IPS-15b (cell line): ENCODE measurements at regions not wholly inside any gene's neighbourhood (a gene's known extent, or its start where the extent isn't known, plus 50 kb on each side); places are given as distances from the start of the nearest gene placed in this dataset.

Source experiments
- H3K27me3 ChIP-seq: one replicate; pipeline ENCODE4 v1.6.1; 2013; ENCODE audit warnings: low read length; ENCODE audit not compliant: control insufficient read depth, insufficient read depth
- H3K36me3 ChIP-seq: one replicate; pipeline ENCODE4 v1.6.1; 2013; ENCODE audit warnings: low read length; ENCODE audit not compliant: control insufficient read depth, insufficient read depth
- H3K4me1 ChIP-seq: one replicate; pipeline ENCODE4 v1.6.1; 2013; ENCODE audit warnings: mild to moderate bottlenecking, low read length; ENCODE audit not compliant: control insufficient read depth, insufficient read depth
- H3K4me3 ChIP-seq: one replicate; pipeline ENCODE4 v1.5.1; 2013; ENCODE audit warnings: low read depth, low read length
- H3K9ac ChIP-seq: one replicate; pipeline ENCODE4 v1.6.1; 2013; ENCODE audit warnings: low read depth, mild to moderate bottlenecking, low read length
- H3K9me3 ChIP-seq: one replicate; pipeline ENCODE4 v1.6.1; 2013; ENCODE audit warnings: mild to moderate bottlenecking, low read length; ENCODE audit not compliant: control insufficient read depth, insufficient read depth

DNA sequence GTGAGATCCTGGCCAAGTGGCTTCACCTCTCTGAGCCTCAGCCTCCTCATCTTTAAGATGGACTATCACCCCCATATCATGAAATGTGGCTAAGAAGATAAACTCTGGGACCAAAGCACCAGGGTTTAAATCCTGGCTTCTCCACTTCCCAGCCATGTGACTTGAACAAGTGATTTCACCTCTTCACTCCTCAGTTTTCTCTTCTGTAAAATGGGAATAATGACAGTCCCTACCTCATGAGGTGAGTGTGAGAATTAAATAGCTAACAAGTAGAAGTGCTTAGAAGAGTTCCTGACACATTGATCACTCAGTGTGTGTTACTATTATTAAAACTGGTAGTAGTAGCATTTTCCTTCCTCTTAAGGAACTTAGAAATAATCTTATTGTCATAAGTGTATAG lies 516.9 kb upstream of the SULF2 start:
- H3K9me3 ChIP-seq = no peaks in the 10 kb centered on the region
- no peaks in the 10 kb centered on the region for H3K27me3 ChIP-seq
- no peaks in the 10 kb centered on the region for H3K36me3 ChIP-seq
- H3K9ac ChIP-seq = no peak overlapping the region
- no peak overlapping the region for H3K4me3 ChIP-seq
- no peaks in the 10 kb centered on the region for H3K4me1 ChIP-seq

DNA sequence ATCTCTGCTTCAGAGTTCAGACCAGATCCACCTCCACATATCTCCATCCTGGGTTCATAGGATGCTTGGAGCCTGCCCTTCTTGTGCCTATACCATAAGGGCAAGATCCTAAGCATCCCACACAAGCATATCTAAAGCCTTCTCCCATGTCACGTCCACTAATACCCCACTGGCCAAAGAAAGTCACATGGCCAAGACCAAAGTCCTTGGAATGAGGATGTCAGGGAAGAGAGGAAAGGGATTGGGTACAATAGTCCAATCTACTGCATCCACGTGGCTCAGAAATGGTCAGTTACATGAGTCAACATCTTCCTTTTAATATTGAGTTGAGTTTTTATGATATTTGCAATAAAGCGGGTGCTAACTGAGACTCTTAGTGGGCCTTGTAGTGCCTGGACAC lies 515.9 kb upstream of the SULF2 start:
- Histone ChIP-seq H3K4me3 (no peak overlapping the region), H3K36me3 (no peaks in the 10 kb centered on the region), H3K9ac (no peak overlapping the region), H3K9me3 (no peaks in the 10 kb centered on the region), H3K27me3 (no peaks in the 10 kb centered on the region), H3K4me1 (no peaks in the 10 kb centered on the region)

DNA sequence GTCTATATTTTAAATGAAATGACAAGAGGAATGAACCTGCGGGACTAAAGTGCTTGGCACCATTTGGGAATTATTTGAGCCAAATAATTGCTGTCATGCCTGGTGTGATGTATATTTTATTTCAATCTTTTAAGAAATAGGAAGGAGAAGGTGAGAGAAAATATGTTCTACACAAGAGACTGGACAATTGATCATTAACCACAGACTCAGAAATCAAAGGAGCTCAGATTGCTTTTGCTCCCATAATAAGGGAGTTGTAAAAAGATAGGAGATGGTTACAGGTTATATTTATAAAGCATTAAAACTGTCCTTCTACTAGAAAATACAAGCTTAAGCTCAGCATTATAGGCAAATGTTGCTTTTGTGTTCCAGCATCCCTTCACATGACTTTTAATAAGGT lies 515.2 kb upstream of the SULF2 start:
- H3K4me1 ChIP-seq = no peaks in the 10 kb centered on the region

DNA sequence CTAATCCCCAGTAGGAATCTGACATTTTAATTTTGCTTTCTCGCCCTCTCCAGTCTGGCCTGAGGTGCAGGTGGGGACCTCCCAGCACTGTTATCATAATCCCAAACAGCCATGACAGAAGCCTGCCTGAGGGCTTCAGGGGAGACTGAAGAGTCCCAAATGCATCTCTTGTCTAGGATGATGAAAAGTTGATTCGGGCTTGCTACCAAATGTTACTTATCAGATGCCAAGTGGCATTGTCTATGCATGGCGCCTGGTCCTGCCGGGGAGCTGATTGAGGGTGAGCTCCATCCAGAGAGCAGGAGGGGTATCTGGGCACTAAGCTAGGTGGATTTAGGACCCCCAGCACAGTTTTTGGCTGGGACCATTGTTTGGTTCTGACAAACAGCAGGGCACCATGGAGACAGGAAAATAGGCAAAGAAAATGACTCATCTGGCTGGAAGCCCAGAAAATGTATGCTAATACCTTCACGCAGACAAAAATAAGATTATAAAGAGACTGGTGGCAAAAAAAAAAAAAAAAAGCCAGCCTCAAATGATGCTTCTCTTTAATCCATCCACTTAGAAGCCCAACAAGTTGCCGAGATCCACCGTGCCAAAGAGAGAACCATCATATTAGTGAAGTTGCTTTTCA lies 513.7 kb upstream of the SULF2 start:
- Histone ChIP-seq H3K4me3 (no peak overlapping the region), H3K4me1 (peaks cover 8% of the 10 kb centered on the region), H3K36me3 (no peaks in the 10 kb centered on the region), H3K27me3 (no peaks in the 10 kb centered on the region), H3K9ac (no peak overlapping the region), H3K9me3 (no peaks in the 10 kb centered on the region)

More for the DNA sequence above, 515.2 kb upstream of the SULF2 start:
- no peaks in the 10 kb centered on the region for H3K27me3 ChIP-seq
- H3K9me3 ChIP-seq = no peaks in the 10 kb centered on the region
- H3K36me3 ChIP-seq = no peaks in the 10 kb centered on the region
- no peak overlapping the region for H3K4me3 ChIP-seq
- H3K9ac ChIP-seq = no peak overlapping the region

DNA sequence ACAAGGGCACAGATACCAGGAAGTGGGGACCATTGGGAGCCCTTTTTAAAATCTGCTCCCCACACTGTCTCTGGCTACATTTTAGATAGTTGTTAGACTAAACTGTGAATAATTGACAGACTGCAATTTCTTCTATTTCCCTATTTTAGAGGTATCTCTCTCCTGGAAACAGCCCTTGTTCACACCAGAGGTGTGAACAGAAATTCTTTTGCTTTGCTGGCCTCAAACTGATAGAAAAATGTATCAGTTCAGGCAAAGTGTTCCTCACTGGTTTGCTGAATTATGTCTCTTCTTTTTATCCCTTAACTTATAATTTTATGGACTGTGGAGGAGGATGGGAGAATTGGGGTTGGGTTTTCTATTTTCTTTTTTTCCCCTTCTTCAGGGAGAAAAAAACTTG lies 513.2 kb upstream of the SULF2 start:
- peaks cover 8% of the 10 kb centered on the region for H3K4me1 ChIP-seq
- no peaks in the 10 kb centered on the region for H3K36me3 ChIP-seq
- no peak overlapping the region for H3K9ac ChIP-seq
- H3K4me3 ChIP-seq = no peak overlapping the region
- H3K9me3 ChIP-seq = no peaks in the 10 kb centered on the region
- H3K27me3 ChIP-seq = no peaks in the 10 kb centered on the region

DNA sequence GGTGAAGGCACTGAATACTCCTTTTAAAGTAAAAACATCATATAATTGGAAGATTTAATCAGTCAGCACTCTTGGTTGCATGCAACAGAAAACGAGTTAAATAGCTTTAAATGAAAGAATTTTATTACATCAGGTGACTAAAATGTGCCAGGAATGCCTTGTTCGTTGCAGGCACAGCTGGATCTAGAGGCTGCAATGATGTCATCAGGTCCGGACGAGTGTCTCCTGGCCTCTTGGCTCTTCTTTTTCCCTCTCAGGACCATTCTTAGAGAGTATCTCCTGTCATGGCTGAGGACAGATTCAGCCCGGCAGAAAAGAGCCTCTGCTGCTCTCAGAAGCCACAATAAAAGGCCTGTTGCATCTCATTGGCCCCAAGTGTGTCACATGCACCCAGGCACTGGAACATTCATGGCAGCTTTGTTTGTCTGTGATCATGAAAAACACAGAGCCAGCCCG lies 510.7 kb upstream of the SULF2 start:
- Histone ChIP-seq H3K4me3 (no peak overlapping the region), H3K9ac (no peak overlapping the region), H3K36me3 (no peaks in the 10 kb centered on the region), H3K27me3 (no peaks in the 10 kb centered on the region), H3K4me1 (peaks cover 15% of the 10 kb centered on the region), H3K9me3 (no peaks in the 10 kb centered on the region)

DNA sequence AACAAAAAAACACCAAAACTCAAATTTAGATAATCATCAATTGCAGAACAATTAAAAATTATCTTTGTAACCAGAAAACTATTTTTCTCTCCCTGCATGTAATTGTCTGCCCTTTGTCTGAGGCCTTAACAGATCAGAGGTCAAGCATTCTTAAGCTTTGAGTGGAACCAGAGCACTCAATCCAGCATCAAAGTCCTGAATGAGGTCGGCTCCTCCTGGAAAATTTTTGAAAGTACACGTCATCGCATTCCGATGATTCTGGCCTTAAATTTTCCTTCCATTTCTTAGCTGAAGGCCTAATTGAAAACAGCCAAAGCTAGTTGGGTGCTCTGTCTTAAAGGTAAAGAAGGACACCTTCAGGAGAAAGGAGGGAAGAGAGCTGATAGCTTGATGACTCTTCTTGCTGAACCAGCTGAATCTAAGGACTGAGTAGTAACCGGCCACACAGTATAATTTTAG lies 510.2 kb upstream of the SULF2 start:
- H3K27me3 ChIP-seq = no peaks in the 10 kb centered on the region
- H3K4me1 ChIP-seq = peaks cover 15% of the 10 kb centered on the region
- no peaks in the 10 kb centered on the region for H3K36me3 ChIP-seq
- no peaks in the 10 kb centered on the region for H3K9me3 ChIP-seq
- no peak overlapping the region for H3K9ac ChIP-seq
- no peak overlapping the region for H3K4me3 ChIP-seq

DNA sequence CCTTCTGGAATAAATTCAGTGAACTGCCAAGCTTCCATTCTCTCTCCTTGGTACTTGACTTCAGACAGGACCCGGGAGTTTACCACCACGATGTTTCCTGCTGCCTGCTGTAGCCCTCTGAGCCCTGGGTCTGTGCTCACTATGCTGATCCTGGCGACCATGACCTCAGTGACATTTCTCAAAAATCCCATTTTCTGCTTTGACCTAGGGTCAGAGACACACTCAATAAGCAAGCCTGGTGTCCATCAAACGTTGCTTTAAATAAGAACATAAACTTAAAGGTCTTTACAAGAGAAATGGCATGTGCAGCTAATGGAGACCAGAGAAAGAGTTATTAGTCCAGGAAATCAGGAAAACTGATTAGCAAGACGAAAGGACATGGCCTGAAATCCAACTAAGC lies 509.7 kb upstream of the SULF2 start:
- Histone ChIP-seq H3K9me3 (no peaks in the 10 kb centered on the region), H3K36me3 (no peaks in the 10 kb centered on the region), H3K4me1 (peaks cover 15% of the 10 kb centered on the region), H3K27me3 (no peaks in the 10 kb centered on the region), H3K9ac (no peak overlapping the region), H3K4me3 (no peak overlapping the region)

DNA sequence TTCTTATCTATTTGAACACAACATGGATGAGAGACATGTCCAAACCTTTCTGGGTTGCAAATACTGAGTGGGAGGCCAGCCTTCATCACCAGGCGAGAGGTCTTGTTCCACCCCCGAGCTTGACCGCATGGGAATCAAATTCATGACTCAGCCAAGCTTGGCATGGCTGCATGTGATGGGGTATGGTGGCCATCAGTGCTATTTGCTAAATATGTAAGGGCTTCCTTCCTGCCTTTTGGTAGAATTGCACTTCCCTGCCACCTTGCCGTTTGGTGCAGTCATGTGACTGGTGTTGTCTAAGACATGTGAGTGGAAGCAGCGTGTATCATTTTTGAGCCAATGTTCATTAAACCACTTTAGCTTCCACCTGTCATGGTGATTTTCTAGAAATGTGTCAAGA lies 508.9 kb upstream of the SULF2 start:
- Histone ChIP-seq H3K36me3 (no peaks in the 10 kb centered on the region), H3K4me1 (peaks cover 15% of the 10 kb centered on the region), H3K4me3 (no peak overlapping the region), H3K9me3 (no peaks in the 10 kb centered on the region), H3K27me3 (no peaks in the 10 kb centered on the region), H3K9ac (no peak overlapping the region)

DNA sequence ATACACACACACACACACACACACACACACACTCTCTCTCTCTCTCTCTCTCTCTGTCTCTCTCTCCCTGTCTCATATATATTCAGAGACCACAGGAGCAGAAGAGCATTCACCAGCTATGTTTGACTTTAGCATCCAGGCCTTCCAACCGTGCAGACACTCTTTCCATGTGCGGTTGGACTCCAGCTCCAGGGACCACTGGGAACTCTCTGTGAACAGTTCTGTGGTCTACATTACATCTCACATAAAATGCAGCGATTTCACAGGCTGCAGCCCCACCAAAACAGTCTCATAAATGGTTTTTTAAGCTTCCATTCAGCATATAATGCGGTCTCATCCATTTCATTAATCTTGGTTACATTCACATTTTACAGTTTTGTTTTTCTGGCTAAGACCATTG lies 508.4 kb upstream of the SULF2 start:
- H3K9ac ChIP-seq = no peak overlapping the region
- no peak overlapping the region for H3K4me3 ChIP-seq
- no peaks in the 10 kb centered on the region for H3K27me3 ChIP-seq
- no peaks in the 10 kb centered on the region for H3K9me3 ChIP-seq
- H3K4me1 ChIP-seq = peaks cover 15% of the 10 kb centered on the region
- no peaks in the 10 kb centered on the region for H3K36me3 ChIP-seq

DNA sequence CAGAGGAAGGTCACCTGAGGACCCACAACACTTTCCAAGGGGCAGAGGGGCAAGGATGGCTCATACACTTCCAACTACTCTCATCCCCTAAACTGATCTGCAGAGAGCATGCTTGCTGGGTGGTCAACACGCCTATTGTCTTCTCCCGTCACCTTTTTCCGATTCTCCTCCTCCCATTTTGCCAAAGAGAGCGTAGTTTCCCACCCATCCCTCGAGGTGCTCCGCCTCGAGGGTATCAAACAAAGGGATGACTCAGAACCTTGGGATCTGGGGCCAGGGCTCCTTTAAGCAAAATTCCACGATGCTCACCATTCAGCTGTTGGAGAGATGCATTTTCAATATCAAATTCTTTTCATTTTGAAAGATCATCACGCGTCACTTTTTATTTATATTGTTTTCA lies 507.5 kb upstream of the SULF2 start:
- Histone ChIP-seq H3K9ac (no peak overlapping the region), H3K36me3 (no peaks in the 10 kb centered on the region), H3K4me3 (peak overlapping the region; percentile 26), H3K4me1 (peaks cover 15% of the 10 kb centered on the region), H3K27me3 (no peaks in the 10 kb centered on the region), H3K9me3 (no peaks in the 10 kb centered on the region)

DNA sequence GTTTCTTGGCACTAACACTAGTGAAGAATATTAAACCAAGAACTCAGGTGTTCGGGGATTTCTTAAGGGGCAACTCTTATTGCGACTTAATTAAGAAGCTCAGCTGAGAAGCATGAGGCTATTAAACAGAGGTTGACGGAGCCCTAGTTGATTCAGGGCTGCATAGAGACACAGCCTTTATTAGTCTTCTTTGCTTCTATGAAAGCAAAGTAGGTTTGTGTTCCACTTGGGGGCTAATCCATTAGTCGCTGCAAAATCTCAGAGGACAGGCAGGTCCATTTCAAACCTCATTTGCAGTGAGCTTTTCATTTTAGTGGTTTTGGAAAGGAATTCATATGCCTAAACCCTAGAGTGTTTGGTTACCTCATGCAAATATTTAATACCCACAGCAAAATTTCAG lies 506.6 kb upstream of the SULF2 start:
- no peak overlapping the region for H3K9ac ChIP-seq
- no peak overlapping the region for H3K4me3 ChIP-seq
- H3K9me3 ChIP-seq = no peaks in the 10 kb centered on the region
- H3K4me1 ChIP-seq = peaks cover 18% of the 10 kb centered on the region
- H3K27me3 ChIP-seq = no peaks in the 10 kb centered on the region
- no peaks in the 10 kb centered on the region for H3K36me3 ChIP-seq
